SK-N-MC (cell line): ENCODE measurements at regions not wholly inside any gene's neighbourhood (a gene's known extent, or its start where the extent isn't known, plus 50 kb on each side); places are given as distances from the start of the nearest gene placed in this dataset.
"Not testable (repeated sequence)": the region's sequence is repeated elsewhere in the genome, so short reads cannot be mapped to it uniquely, and the experiment has no call there.

Experiments used
- EZH2 ChIP-seq: fragments of 200-600 bp; sonication (generic); IDR thresholded peaks from one replicate; pipeline ENCODE4 v1.6.1; 2017; ENCODE audit warnings: antibody characterized with exemption
- POLR2AphosphoS5 ChIP-seq: IDR thresholded peaks from 2 replicates; pipeline ENCODE4 v1.6.1; 2012; ENCODE audit warnings: mild to moderate bottlenecking, low read depth, low read length, borderline replicate concordance

DNA sequence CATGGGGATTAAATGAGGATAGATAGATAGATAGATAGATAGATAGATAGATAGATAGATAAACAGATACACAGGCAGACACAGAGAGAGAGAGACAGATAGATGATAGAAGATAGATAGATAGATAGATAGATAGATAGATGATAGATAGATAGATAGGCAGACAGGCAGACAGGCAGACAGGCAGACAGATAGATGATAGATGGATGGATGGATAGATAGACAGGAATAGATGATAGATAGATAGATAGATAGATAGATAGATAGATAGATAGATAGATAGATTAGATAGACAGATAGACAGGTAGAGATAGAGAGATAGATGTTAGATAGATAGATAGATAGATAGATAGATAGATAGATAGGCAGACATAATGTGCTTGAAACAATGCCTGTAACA, 137.3 kb downstream of the MED10 start:
- TF ChIP-seq EZH2, POLR2AphosphoS5: not testable (repeated sequence)
